ENCODE measurements at regions not wholly inside any gene's neighbourhood (a gene's known extent, or its start where the extent isn't known, plus 50 kb on each side); places are given as distances from the start of the nearest gene placed in this dataset.

DNA sequence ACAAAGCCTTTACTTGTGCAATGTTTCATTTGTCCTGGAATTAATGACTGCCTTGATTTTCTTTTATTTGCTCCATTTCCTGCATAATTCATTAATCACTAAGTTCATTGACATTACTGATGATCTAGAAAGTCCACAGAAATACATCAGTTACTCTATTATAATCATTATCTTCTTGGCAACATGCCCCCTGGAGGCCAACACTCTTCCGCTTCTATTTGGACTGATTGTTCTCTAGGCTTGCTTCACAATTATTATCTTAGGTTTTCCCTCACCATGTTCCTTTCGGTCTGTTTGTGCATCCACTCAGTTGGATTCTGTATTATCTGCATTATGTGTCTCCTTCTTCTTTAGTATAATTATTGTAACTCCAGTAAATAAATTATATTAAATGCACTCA lies 461.0 kb upstream of the CDH2 start:
- no peak for DNase-seq (ENCODE audit: extremely low spot score)
- no peak overlapping the region for H3K4me3 ChIP-seq (ENCODE audit: low read depth, low read length)
- H3K36me3 ChIP-seq (ENCODE audit: insufficient read depth): no peaks in the 10 kb centered on the region
- WGBS: 83% methylated on average over 2 of the region's 2 CpGs
- no peak overlapping the region for H3K27ac ChIP-seq (ENCODE audit: low read depth)
- H3K4me1 ChIP-seq (ENCODE audit: insufficient read depth): no peaks in the 10 kb centered on the region

DNA sequence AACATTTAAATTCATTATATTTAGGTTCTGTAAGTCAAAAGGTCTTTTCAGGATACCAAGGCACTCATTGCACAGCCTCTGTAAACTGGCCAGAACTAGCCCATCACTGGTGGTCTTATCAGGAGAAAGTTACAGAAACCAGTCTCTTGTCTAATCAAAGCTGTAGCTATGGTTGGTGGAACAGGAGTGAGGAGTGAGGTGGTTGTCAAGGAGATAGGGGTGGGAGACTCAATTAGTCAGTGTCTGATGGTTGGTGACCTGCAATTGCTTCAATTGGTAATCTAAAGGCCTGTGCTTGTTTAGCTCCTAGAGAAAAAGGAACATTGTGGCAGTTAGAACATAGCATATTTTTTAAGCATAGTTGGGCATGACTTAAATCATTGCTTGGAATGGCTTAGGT lies 458.6 kb upstream of the CDH2 start:
- H3K36me3 ChIP-seq (ENCODE audit: insufficient read depth): no peaks in the 10 kb centered on the region
- no peak for DNase-seq (ENCODE audit: extremely low spot score)
- H3K27ac ChIP-seq (ENCODE audit: low read depth): no peak overlapping the region
- H3K4me1 ChIP-seq (ENCODE audit: insufficient read depth): no peaks in the 10 kb centered on the region
- H3K4me3 ChIP-seq (ENCODE audit: low read depth, low read length): no peak overlapping the region

DNA sequence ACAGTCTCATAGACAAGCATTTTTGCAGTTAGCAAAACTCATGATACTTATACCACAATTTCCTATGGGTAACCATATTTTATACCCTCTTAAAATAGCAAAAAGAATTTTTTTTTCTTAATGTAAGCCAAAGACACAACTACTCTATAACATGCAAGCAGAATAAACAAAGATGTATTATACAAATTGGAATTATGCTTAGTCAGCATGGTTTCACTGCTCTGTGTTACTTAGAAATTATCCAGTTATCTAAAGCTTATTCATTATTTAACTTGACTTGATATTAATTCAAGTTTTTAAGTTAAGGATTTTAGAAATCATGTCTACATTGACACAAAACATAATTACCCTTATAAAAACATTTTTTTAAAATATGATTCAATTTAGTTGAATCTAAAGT lies 449.8 kb upstream of the CDH2 start:
- no peak overlapping the region for H3K4me3 ChIP-seq (ENCODE audit: low read depth, low read length)
- DNase-seq (ENCODE audit: extremely low spot score): no peak
- H3K4me1 ChIP-seq (ENCODE audit: insufficient read depth): no peaks in the 10 kb centered on the region
- H3K27ac ChIP-seq (ENCODE audit: low read depth): no peak overlapping the region
- no peaks in the 10 kb centered on the region for H3K36me3 ChIP-seq (ENCODE audit: insufficient read depth)

DNA sequence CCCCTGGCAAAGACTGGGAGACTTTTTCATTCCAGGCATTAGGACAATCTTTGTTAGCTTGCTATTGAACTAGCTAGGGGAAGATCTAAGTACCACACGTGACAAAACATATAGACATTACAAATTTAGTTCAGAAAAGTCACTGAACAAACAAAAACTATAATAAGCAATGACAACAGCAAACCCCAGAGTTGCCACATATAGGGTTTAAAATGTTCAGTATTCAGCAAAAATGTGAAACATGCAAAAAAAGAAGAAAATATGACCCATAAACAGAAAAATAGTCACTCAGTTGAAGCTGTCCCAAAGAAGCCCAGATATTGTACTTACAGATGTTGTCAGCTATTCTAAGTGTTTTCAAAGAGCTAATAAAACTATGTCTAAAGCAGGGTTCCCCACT lies 431.1 kb upstream of the CDH2 start:
- Histone ChIP-seq H3K4me3 (ENCODE audit: low read depth, low read length) (no peak overlapping the region), H3K36me3 (ENCODE audit: insufficient read depth) (no peaks in the 10 kb centered on the region), H3K4me1 (ENCODE audit: insufficient read depth) (no peaks in the 10 kb centered on the region), H3K27ac (ENCODE audit: low read depth) (no peak overlapping the region)
- DNase-seq (ENCODE audit: extremely low spot score): no peak
- WGBS: 31% methylated on average over 1 of the region's 1 CpG

DNA sequence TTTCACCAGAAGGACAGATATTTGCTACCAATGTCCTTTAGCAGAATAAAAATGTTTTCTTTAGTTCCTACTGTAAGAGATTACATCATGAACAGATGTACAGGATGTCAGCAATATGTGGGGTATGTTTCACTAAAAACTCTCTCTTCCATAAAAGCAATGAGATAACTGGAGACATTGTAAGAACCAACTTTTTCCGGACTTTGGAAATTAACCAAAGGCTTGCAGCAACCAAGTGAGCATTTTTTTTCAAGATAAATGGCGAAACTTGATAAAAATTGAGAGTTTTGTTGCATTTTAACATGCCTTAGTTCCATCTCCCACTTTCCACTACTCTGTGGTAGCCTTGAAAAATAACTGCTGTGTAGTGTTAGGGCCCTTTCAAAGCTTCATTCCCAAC lies 429.8 kb upstream of the CDH2 start:
- Histone ChIP-seq H3K4me3 (ENCODE audit: low read depth, low read length) (no peak overlapping the region), H3K36me3 (ENCODE audit: insufficient read depth) (no peaks in the 10 kb centered on the region), H3K4me1 (ENCODE audit: insufficient read depth) (no peaks in the 10 kb centered on the region), H3K27ac (ENCODE audit: low read depth) (no peak overlapping the region)
- WGBS: 59% methylated on average over 2 of the region's 2 CpGs
- DNase-seq (ENCODE audit: extremely low spot score): no peak

DNA sequence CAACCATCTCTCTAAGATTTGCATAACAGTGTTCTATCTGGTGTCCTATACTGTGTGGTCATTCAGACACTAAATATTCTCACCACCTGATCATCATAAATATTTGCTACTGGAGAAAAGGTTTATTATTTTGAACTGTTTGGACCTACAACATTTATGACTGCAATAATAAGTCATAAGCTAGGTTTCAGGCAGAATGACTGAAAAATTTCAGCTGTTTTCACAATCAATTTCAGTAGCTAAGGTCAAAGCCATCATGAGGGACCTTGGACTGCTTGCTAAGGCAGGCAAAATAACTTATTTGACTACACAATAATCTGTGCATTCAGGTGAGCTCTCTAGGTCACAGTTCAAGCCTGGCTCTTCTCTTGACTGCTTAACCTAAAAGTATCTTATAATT lies 425.5 kb upstream of the CDH2 start:
- H3K4me1 ChIP-seq (ENCODE audit: insufficient read depth): no peaks in the 10 kb centered on the region

DNA sequence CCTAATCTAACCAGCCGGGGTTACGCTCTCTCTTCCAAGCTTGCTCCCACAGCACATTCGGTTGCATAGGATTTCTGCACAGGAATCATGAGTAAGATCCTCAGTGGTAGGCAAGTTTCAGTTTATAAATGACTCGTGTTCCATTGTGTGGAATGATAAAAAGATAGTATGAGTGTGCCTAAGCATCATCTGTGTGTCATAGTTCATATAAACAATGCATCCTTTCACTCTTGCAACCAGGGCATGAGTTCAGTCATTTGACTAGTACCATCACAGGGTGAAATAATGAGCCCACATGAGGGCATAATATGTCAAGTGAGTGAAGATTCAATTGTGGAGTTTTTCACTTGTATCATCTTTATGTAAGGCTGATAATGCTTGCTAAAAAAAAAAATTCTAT lies 417.1 kb upstream of the CDH2 start:
- Histone ChIP-seq H3K27ac (ENCODE audit: low read depth) (no peak overlapping the region), H3K4me3 (ENCODE audit: low read depth, low read length) (no peak overlapping the region), H3K36me3 (ENCODE audit: insufficient read depth) (no peaks in the 10 kb centered on the region), H3K4me1 (ENCODE audit: insufficient read depth) (no peaks in the 10 kb centered on the region)
- no peak for DNase-seq (ENCODE audit: extremely low spot score)
- 76% methylated on average over 4 of the region's 4 CpGs for WGBS

More for the DNA sequence above, 425.5 kb upstream of the CDH2 start:
- no peak overlapping the region for H3K27ac ChIP-seq (ENCODE audit: low read depth)
- H3K36me3 ChIP-seq (ENCODE audit: insufficient read depth): no peaks in the 10 kb centered on the region
- H3K4me3 ChIP-seq (ENCODE audit: low read depth, low read length): no peak overlapping the region
- no peak for DNase-seq (ENCODE audit: extremely low spot score)

DNA sequence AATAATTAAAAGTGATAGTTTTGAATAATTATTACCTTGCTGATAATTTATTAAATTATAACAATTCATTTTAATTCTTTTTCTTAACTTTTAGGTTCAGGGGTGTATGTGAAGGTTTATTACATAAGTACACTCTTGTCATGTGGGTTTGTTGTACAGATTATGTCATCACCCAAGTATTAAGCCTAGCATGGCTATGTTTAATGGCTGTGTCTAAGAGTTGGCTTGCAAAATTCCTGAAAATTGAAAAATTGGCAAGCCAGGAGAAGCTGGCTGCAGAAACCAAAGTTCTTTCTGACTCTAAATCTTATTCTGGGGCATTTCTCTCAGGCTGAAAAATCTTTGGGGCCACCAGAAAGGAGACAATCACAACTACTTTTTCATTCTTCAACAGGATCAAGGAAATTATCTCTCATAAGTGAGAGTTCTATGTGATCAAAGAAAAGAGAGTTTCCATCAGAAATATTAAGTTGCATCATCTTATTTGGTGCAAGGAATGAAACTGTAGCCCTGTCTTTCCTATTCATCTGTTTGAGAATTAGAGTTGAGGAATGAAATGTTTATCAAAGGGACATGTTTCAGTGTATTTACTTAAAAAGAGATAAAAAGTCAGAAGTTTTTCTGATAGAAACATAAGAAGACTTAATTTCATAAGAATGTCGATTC lies 412.1 kb upstream of the CDH2 start:
- Histone ChIP-seq H3K4me3 (ENCODE audit: low read depth, low read length) (no peak overlapping the region), H3K27ac (ENCODE audit: low read depth) (no peak overlapping the region), H3K4me1 (ENCODE audit: insufficient read depth) (no peaks in the 10 kb centered on the region), H3K36me3 (ENCODE audit: insufficient read depth) (no peaks in the 10 kb centered on the region)
- DNase-seq (ENCODE audit: extremely low spot score): no peak
- 77% methylated on average over 1 of the region's 1 CpG for WGBS

DNA sequence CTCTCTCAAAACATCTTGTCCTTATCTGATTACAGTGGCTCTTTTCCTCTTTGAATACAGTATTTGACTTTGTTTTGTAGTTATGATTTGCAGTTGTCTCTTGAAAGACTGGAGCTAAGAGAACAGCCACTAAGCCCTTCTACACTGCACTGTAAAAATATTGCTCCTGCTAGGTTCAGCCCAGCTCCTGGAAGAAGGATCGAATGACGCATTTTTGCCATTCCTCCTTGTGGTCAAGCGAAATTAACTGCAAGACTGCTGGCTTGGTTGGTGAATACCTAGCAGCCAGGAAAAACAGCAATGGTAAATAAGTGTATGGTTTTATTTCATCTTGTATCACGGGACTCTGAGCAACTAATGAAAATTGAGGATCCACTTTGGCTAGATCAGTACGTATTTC lies 407.8 kb upstream of the CDH2 start:
- H3K4me1 ChIP-seq (ENCODE audit: insufficient read depth): no peaks in the 10 kb centered on the region
- 51% methylated on average over 5 of the region's 5 CpGs for WGBS

DNA sequence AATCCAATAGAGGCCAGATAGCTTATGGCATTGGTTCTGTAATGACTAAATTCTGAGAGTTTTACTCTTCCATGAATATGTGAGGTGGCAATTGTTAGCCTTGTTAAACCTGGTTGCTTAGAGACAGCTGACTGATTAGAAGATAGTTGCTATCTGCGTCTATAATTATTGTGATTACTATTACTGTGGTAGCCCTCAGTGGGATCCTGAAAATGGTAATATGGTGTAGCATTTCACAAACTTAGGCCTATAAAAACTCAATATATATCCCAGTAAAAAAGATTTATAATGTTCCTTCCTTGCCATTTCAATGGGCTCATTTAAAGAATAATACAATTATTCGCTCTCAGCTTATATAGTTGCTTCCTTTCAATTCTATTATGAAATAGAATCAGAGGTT lies 405.8 kb upstream of the CDH2 start:
- no peak overlapping the region for H3K4me3 ChIP-seq (ENCODE audit: low read depth, low read length)
- WGBS: 85% methylated on average over 2 of the region's 2 CpGs
- no peaks in the 10 kb centered on the region for H3K4me1 ChIP-seq (ENCODE audit: insufficient read depth)
- no peak for DNase-seq (ENCODE audit: extremely low spot score)
- H3K36me3 ChIP-seq (ENCODE audit: insufficient read depth): no peaks in the 10 kb centered on the region
- no peak overlapping the region for H3K27ac ChIP-seq (ENCODE audit: low read depth)

More for the DNA sequence above, 407.8 kb upstream of the CDH2 start:
- DNase-seq (ENCODE audit: extremely low spot score): no peak
- Histone ChIP-seq H3K36me3 (ENCODE audit: insufficient read depth) (no peaks in the 10 kb centered on the region), H3K4me3 (ENCODE audit: low read depth, low read length) (no peak overlapping the region), H3K27ac (ENCODE audit: low read depth) (no peak overlapping the region)

DNA sequence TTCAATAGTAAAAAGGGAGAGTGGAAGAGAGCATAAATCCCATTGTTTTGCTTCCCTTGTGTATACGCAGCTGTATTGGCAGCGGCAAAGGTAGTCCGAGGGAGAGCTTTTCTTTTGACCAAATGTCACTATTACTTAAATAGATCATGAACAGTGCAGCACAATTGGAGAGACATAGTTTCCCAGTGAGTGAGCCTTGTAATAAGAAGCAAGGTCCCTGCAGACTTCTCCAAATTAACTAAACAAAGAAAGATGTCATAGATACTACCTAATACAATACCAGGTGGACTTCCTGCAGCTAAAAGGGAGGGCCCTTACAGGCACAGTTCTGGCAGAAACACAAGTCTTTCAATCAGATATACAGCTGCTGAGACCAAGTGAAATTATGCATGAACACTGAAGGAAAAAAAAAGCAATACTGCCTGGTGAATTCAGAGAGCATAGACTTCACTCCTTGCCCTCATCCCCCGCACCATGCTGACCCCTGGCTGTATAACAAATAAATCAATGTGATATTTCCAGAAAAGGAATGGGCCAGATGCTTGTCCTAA lies 404.7 kb upstream of the CDH2 start:
- no peak overlapping the region for H3K27ac ChIP-seq (ENCODE audit: low read depth)
- DNase-seq (ENCODE audit: extremely low spot score): no peak
- no peaks in the 10 kb centered on the region for H3K4me1 ChIP-seq (ENCODE audit: insufficient read depth)
- no peak overlapping the region for H3K4me3 ChIP-seq (ENCODE audit: low read depth, low read length)
- H3K36me3 ChIP-seq (ENCODE audit: insufficient read depth): no peaks in the 10 kb centered on the region
- WGBS: 59% methylated on average over 4 of the region's 4 CpGs

DNA sequence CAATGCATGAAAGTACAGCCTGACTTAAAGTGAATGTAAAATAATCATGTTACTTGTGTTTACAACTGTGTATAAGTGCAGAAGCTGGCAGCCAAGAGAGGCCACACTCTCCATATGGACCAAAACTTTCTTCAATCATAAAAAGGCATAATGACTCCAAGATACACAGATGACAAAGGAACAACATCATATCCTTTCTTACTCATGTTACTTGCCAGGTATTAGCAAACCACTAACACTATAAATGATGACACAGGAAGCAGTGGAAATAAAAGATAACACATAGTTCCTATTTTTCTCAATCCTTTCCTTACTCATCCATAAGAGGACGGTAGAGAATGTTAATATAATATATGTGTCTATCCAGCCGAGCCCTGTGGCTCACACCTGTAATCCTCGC lies 400.0 kb upstream of the CDH2 start:
- no peak for DNase-seq (ENCODE audit: extremely low spot score)
- H3K4me3 ChIP-seq (ENCODE audit: low read depth, low read length): no peak overlapping the region
- H3K4me1 ChIP-seq (ENCODE audit: insufficient read depth): no peaks in the 10 kb centered on the region
- H3K36me3 ChIP-seq (ENCODE audit: insufficient read depth): no peaks in the 10 kb centered on the region
- 87% methylated on average over 3 of the region's 3 CpGs for WGBS
- H3K27ac ChIP-seq (ENCODE audit: low read depth): no peak overlapping the region

DNA sequence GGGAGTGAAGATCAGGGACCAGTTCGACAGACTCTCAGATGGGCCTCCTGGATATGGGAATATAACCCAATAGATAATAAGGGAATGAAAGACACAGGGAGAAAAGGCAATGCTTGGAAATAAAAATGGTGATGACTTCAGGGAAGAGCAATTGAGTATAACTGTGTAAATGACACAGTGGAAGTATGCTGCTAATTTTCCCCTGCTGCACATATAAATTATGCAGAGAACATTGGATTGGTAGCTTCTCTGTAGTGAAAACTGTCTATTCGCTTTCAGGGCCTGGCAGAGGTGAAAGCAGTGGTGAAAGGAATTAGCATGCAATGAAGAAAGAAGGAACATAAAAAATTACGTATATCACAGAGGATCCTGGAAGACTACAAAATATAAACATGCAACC lies 398.2 kb upstream of the CDH2 start:
- H3K4me1 ChIP-seq (ENCODE audit: insufficient read depth): no peaks in the 10 kb centered on the region
- H3K4me3 ChIP-seq (ENCODE audit: low read depth, low read length): no peak overlapping the region
- WGBS: 77% methylated on average over 3 of the region's 3 CpGs
- no peak overlapping the region for H3K27ac ChIP-seq (ENCODE audit: low read depth)
- no peak for DNase-seq (ENCODE audit: extremely low spot score)
- H3K36me3 ChIP-seq (ENCODE audit: insufficient read depth): no peaks in the 10 kb centered on the region

DNA sequence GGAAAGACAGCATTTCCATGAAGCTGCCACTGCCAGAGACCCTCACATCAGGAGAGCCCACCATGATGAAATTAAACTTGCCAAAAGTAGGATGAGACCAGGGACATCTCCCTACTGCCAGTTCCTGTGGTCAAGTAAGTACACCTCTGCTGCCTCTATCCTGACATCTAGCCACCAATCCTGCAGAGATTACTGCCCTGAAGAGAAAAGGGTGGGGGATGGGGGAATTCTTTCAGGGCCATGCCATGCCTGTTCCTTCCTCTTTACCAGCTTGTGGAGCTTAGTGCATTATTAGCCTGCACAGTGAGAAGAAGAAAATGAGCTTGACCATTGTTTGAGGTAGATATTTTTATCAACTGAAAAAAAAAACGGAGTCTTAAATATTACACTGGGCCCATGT lies 397.2 kb upstream of the CDH2 start:
- no peak for DNase-seq (ENCODE audit: extremely low spot score)
- Histone ChIP-seq H3K36me3 (ENCODE audit: insufficient read depth) (no peaks in the 10 kb centered on the region), H3K4me3 (ENCODE audit: low read depth, low read length) (no peak overlapping the region), H3K4me1 (ENCODE audit: insufficient read depth) (no peaks in the 10 kb centered on the region), H3K27ac (ENCODE audit: low read depth) (no peak overlapping the region)
- 85% methylated on average over 1 of the region's 1 CpG for WGBS

DNA sequence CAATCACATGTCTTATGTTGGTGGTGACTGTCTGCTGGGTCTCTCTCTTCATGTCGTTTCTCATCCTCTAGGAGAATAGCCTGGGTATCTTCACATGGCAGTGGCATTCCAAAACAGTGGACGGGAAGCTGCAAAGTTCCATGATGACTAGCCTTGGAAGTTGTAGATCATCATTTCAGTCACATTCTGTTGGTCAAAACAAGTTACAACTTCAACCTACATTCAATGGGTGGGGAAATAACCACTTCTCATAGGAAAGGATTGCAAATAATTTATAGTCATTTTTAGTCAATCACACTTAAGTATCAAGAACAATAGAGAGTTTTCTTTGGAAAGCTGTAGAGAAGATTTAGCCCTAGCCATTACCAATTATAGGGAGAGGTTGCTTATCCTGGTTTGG lies 395.0 kb upstream of the CDH2 start:
- H3K4me1 ChIP-seq (ENCODE audit: insufficient read depth): no peaks in the 10 kb centered on the region
- no peak overlapping the region for H3K4me3 ChIP-seq (ENCODE audit: low read depth, low read length)
- no peak for DNase-seq (ENCODE audit: extremely low spot score)
- H3K36me3 ChIP-seq (ENCODE audit: insufficient read depth): no peaks in the 10 kb centered on the region
- WGBS: 73% methylated on average over 2 of the region's 2 CpGs
- H3K27ac ChIP-seq (ENCODE audit: low read depth): no peak overlapping the region
